Panc1 (cell line): ENCODE measurements at regions not wholly inside any gene's neighbourhood (a gene's known extent, or its start where the extent isn't known, plus 50 kb on each side); places are given as distances from the start of the nearest gene placed in this dataset.
"Not testable (repeated sequence)": the region's sequence is repeated elsewhere in the genome, so short reads cannot be mapped to it uniquely, and the experiment has no call there.

Experiments
- ATAC-seq: fragments of 200-7000 bp; cut with Tn5 transposase; 2 replicates; pipeline ENCODE4 v1.9.1; 2020; ENCODE audit warnings: mild to moderate bottlenecking, moderate library complexity
- BruUV-seq: library from RNA; stranded (reverse); fragments of 400-500 nt; replicated peaks from 2 replicates; lab custom pipeline; 2021; lab: Mats Ljungman, UMichigan
- CTCF ChIA-PET: fragments of 300-600 bp; sonication (Branson Sonifier 250); formaldehyde crosslinking; loops from one replicate; lab custom pipeline; 2022; ENCODE audit warnings: antibody characterized with exemption; lab: Charles Lee
- POLR2A ChIA-PET: fragments of 300-600 bp; sonication (Branson Sonifier 250); formaldehyde crosslinking; loops from one replicate; lab custom pipeline; 2022; ENCODE audit warnings: antibody characterized with exemption; lab: Charles Lee
- DNase-seq: peaks from one replicate; pipeline ENCODE4 v3.0.0-alpha.2; 2010; ENCODE audit warnings: low read depth, low spot score
- H3K27ac ChIP-seq: 2 replicates; pipeline ENCODE4 v1.5.1; 2011; ENCODE audit warnings: mild to moderate bottlenecking, low read length, inconsistent platforms
- H3K27me3 ChIP-seq: fragments of 200-500 bp; sonication (Bioruptor generic); 2 replicates; pipeline ENCODE4 v1.6.0; 2014; ENCODE audit warnings: low read length, inconsistent platforms; ENCODE audit not compliant: control insufficient read depth, insufficient read depth
- H3K36me3 ChIP-seq: fragments of 200-500 bp; sonication (Bioruptor generic); 2 replicates; pipeline ENCODE4 v1.5.1; 2014; ENCODE audit warnings: inconsistent platforms, mild to moderate bottlenecking, low read length, moderate library complexity; ENCODE audit not compliant: control insufficient read depth, insufficient read depth
- H3K4me1 ChIP-seq: 2 replicates; pipeline ENCODE4 v1.5.1; 2011; ENCODE audit warnings: inconsistent platforms, mild to moderate bottlenecking, low read length, moderate library complexity; ENCODE audit not compliant: control insufficient read depth, insufficient read depth
- H3K4me3 ChIP-seq, 2 experiments: 2 replicates each; pipeline ENCODE4 v1.5.1; 2011 to 2012; ENCODE audit warnings: low read depth in 2 of 2, low read length in 2 of 2, mild to moderate bottlenecking in 2 of 2, inconsistent platforms in 1 of 2, moderate library complexity in 1 of 2
- H3K9me3 ChIP-seq: fragments of 200-500 bp; sonication (Bioruptor generic); 2 replicates; pipeline ENCODE4 v1.5.1; 2014; ENCODE audit warnings: low read depth, mild to moderate bottlenecking, inconsistent platforms, low read length, moderate library complexity; ENCODE audit not compliant: control insufficient read depth, insufficient read depth
- in situ Hi-C: cut with HindIII; loops from 2 replicates; pipeline ENCODE4 v1.10.0; 2016; ENCODE audit warnings: low sequenced_read_pairs, low pct_unique_long_range_greater_than_20kb
- intact Hi-C: fragments of 100-400 bp; cut with micrococcal nuclease; formaldehyde crosslinking; loops from one replicate; pipeline ENCODE4 v1.10.0; 2022; ENCODE audit not compliant: unreplicated experiment

GRCh38 chr15:99783918-99784619, 50.8 kb upstream of the LYSMD4 start:
- H3K27me3 ChIP-seq, H3K27ac ChIP-seq, ATAC-seq, BruUV-seq, H3K4me3 ChIP-seq, H3K9me3 ChIP-seq, in situ Hi-C loops, H3K36me3 ChIP-seq, H3K4me1 ChIP-seq, DNase-seq: not testable (repeated sequence)
- POLR2A ChIA-PET, result interaction anchor here (0.6 kb wide), 1 partner anchor 51 kb away, joined by 9 read pairs; the partner anchor contains the start of gene LYSMD4
- intact Hi-C loops, result loop anchor here (10.0 kb wide), 1 partner anchor 2001 kb away; no protein-coding TSS in a partner anchor
- CTCF ChIA-PET, result interaction anchor here (0.7 kb wide), 1 partner anchor 271 kb away, joined by 3 read pairs; no protein-coding TSS in a partner anchor
